IPS-20b (cell line): ENCODE measurements at regions not wholly inside any gene's neighbourhood (a gene's known extent, or its start where the extent isn't known, plus 50 kb on each side); places are given as distances from the start of the nearest gene placed in this dataset.
"Not testable (repeated sequence)": the region's sequence is repeated elsewhere in the genome, so short reads cannot be mapped to it uniquely, and the experiment has no call there.

Source experiments
- H3K27ac ChIP-seq: one replicate; pipeline ENCODE4 v1.5.1; 2013; ENCODE audit warnings: low read length
- H3K27me3 ChIP-seq: 2 replicates; pipeline ENCODE4 v1.6.1; 2013; ENCODE audit warnings: mild to moderate bottlenecking, low read length, inconsistent platforms; ENCODE audit not compliant: insufficient read depth
- H3K36me3 ChIP-seq: 2 replicates; pipeline ENCODE4 v1.6.1; 2013; ENCODE audit warnings: low read depth, mild to moderate bottlenecking, inconsistent platforms, low read length, moderate library complexity; ENCODE audit not compliant: insufficient read depth
- H3K4me1 ChIP-seq: 2 replicates; pipeline ENCODE4 v1.6.1; 2013; ENCODE audit warnings: mild to moderate bottlenecking, control low read depth, inconsistent platforms, low read length, moderate library complexity; ENCODE audit not compliant: insufficient read depth
- H3K4me3 ChIP-seq: 2 replicates; pipeline ENCODE4 v1.5.1; 2013; ENCODE audit warnings: mild to moderate bottlenecking, low read length, inconsistent platforms
- H3K9ac ChIP-seq: 2 replicates; pipeline ENCODE4 v1.6.1; 2013; ENCODE audit warnings: low read depth, mild to moderate bottlenecking, inconsistent platforms, low read length, moderate library complexity
- H3K9me3 ChIP-seq: 2 replicates; pipeline ENCODE4 v1.6.1; 2013; ENCODE audit warnings: mild to moderate bottlenecking, low read depth, low read length, inconsistent platforms; ENCODE audit not compliant: insufficient read depth

DNA sequence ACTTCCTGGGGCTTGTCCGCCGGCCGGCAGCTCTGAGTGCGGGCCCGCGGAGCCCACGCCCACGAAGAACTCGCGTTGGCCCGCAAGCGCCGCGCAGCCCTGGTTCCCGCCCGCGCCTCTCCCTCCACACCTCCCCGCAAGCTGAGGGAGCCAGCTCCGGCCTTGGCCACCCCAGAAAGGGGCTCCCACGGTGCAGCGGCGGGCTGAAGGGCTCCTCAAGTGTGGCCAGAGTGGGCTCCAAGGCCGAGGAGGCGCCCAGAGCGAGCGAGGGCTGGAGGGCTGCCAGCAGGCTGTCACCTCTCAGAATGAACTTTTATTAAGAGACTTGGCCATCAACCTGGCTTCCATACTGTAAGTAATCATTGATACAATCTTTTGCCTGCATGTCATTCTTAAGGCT is 923.9 kb downstream of the SOCS6 start:
- not testable (repeated sequence) for H3K4me3 ChIP-seq, H3K27ac ChIP-seq, H3K27me3 ChIP-seq, H3K36me3 ChIP-seq, H3K9ac ChIP-seq, H3K9me3 ChIP-seq
- H3K4me1 ChIP-seq = peaks cover 14% of the 10 kb centered on the region; the same call in 1 of the 2 replicates

DNA sequence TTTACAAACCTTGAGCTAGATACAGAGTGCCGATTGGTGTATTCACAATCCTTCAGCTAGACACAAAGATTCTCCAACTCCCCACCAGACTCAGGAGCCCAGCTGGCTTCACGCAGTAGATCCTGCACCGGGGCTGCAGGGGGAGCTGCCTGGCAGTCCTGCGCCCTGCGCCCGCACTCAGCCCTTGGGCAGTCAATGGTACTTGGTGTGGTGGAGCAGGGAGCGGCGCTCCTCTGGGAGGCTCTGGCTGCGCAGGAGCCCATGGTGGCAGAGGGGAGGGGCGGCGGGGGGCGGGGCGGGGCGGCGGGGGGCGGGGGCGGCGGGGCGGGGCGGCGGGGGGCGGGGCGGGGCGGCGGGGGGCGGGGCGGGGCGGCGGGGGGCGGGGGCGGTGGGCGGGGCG is 923.4 kb downstream of the SOCS6 start:
- no peaks in the 10 kb centered on the region for H3K36me3 ChIP-seq
- no peak overlapping the region for H3K4me3 ChIP-seq
- peaks cover 14% of the 10 kb centered on the region; the same call in 1 of the 2 replicates for H3K4me1 ChIP-seq
- no peaks in the 10 kb centered on the region for H3K27me3 ChIP-seq
- no peak overlapping the region for H3K27ac ChIP-seq
- H3K9ac ChIP-seq = no peak overlapping the region
- no peaks in the 10 kb centered on the region for H3K9me3 ChIP-seq

DNA sequence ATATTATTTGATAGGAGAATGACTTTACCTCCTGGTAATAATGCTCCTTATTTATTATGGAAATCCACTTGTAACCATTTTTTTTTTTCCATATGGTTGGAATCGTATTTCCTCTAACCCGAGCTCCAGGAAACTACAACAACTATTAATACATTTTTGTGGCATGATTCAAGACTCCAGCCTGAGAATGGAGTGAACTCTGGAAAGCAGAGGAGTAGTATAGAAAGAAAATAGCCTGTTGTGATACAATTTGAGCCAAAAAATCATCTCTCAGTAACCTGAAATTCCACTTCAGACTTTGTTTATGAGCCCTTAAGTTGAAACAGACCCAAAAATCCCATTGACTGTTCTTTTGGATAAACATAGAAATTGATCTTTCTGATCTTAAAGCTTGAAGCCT is 921.1 kb downstream of the SOCS6 start:
- Histone ChIP-seq H3K36me3 (no peaks in the 10 kb centered on the region), H3K4me1 (peaks cover 11% of the 10 kb centered on the region; the same call in 1 of the 2 replicates), H3K9me3 (no peaks in the 10 kb centered on the region), H3K4me3 (no peak overlapping the region), H3K27ac (no peak overlapping the region), H3K9ac (no peak overlapping the region), H3K27me3 (no peaks in the 10 kb centered on the region)

DNA sequence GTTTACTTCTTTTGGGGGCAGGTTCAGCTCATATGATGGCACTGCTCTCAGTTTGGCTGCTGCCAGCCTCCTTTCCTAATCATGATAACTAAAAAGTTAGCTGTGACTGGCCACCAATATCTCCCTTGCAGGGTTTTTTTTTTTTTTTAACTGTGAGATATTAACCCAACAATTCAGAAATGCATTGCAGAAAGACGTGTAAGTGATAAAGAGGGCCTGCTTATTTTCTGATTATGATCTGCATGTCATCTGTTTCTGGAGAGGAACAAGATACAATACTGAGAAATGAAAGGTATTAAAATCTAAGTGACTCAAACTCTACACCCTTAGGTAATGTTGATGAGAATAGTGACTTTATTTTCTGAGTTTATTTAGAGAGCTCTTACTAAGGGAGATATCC is 905.6 kb downstream of the SOCS6 start:
- Histone ChIP-seq H3K9ac (no peak overlapping the region), H3K4me1 (no peaks in the 10 kb centered on the region), H3K27ac (no peak overlapping the region), H3K4me3 (no peak overlapping the region), H3K9me3 (no peaks in the 10 kb centered on the region), H3K27me3 (no peaks in the 10 kb centered on the region; the same call in 1 of the 2 replicates), H3K36me3 (no peaks in the 10 kb centered on the region)

DNA sequence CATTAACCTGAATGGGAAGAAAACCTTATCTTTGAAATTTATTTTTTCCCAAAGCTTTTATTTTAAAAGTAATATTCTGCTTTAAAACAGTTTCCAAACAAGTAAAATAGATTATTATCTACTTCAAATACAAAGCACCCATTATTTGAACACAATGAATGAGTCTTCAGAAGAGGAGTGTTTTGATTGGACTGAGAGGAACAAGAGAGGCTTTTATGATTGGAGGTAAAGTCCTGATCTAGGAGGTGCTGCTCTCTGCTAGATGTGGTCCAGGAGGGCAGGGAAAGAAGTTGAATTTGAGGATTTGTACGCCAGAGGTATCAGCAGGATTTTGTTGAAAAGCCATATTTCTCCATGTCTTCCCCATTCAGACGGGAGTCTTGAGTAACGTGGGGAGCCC is 900.7 kb downstream of the SOCS6 start:
- no peaks in the 10 kb centered on the region for H3K4me1 ChIP-seq
- H3K9me3 ChIP-seq = no peaks in the 10 kb centered on the region
- no peaks in the 10 kb centered on the region for H3K36me3 ChIP-seq
- no peak overlapping the region for H3K9ac ChIP-seq
- H3K27ac ChIP-seq = no peak overlapping the region
- no peaks in the 10 kb centered on the region; the same call in 1 of the 2 replicates for H3K27me3 ChIP-seq
- H3K4me3 ChIP-seq = no peak overlapping the region

DNA sequence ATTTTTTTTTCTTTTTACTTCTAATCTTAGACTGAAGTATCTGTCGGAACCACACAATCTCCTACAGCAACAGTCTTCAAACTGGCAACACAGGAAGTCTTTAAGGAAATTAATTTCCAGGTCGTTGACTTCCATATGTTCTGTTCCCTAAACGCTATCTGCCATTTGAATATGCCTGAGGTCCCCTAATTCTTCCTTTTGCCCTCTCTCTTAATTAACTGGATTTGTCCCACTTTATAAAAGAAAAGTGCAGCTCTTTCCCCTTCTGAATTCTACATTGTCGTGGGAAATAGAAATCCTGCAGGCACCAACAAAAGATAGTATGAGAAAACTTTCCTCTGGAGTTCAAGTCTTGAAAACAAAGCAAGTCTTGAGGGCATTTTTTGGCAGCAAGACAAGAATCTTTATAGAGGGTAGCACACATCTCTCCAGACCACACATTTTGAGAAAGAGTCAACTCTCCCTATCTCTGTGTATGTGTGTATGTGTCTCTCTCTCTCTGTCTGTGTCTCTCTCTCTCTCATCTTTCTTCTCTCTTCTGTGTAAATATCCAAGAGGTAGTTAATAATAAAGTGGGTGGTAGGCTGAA is 879.8 kb downstream of the SOCS6 start:
- no peak overlapping the region for H3K4me3 ChIP-seq
- no peaks in the 10 kb centered on the region for H3K27me3 ChIP-seq
- no peak overlapping the region for H3K9ac ChIP-seq
- H3K27ac ChIP-seq = no peak overlapping the region
- H3K9me3 ChIP-seq = no peaks in the 10 kb centered on the region
- H3K36me3 ChIP-seq = no peaks in the 10 kb centered on the region
- H3K4me1 ChIP-seq = no peaks in the 10 kb centered on the region

DNA sequence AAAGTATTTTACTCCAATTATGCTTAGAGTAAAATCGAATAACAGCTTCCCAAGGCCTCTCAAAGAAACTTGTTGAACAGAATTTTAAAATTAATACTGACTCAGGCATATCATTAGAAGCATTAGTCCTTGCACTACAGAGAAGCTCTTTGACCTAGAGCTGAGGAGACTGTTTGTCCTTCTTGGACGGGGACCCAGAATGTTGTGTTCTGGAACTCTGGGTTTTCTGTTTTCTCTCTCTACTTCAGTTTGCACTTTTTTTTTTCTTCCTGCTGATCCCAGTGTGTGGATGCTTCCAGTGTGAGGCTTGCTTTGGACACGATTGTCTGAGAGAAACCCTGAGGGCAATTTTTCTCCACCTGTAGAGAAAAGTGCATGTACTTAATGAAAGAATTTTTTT is 847.6 kb downstream of the SOCS6 start:
- H3K9me3 ChIP-seq = no peaks in the 10 kb centered on the region
- no peaks in the 10 kb centered on the region for H3K36me3 ChIP-seq
- H3K4me1 ChIP-seq = no peaks in the 10 kb centered on the region
- no peak overlapping the region for H3K27ac ChIP-seq
- H3K4me3 ChIP-seq = no peak overlapping the region
- no peaks in the 10 kb centered on the region for H3K27me3 ChIP-seq
- no peak overlapping the region for H3K9ac ChIP-seq

DNA sequence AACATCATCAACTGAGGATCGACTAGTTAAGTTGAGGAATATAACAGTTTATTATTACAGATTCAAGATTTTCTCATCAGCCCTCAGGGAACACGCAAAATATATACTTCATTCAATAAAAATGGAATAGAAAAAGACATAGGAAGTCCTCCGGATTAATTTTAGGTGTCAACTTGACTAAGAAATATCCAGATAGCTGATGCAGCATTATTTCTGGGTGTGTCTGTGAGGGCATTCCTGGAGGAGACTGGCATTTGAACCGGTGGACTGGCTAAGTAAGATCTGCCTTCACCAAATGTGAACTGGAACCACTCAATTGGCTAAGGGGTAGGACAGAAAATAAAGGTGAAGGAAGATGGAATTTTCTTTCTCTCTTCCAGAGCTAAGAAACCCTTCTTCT is 845.3 kb downstream of the SOCS6 start:
- Histone ChIP-seq H3K4me3 (no peak overlapping the region), H3K36me3 (no peaks in the 10 kb centered on the region), H3K27me3 (no peaks in the 10 kb centered on the region)

DNA sequence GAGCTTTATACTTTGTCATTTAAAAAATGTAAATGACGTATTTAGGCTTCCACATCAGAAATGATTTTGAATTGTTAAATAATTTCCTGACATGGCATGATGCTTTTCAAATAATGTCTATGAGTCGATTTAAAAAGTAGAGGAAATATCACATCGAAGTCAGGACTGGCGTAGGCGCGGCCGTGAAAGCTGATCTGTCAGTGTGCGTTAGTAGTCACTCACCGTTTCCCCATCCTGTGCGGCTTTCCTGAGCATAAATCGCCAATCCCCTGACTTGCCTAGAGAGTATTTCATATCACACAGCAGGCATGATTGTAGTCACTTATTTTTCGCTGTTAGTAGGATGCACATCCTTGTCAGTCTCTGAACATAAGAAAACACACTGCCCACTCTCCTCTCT is 843.1 kb downstream of the SOCS6 start:
- H3K4me3 ChIP-seq = no peak overlapping the region
- no peaks in the 10 kb centered on the region for H3K9me3 ChIP-seq
- no peaks in the 10 kb centered on the region for H3K36me3 ChIP-seq
- H3K27ac ChIP-seq = no peak overlapping the region
- no peaks in the 10 kb centered on the region for H3K4me1 ChIP-seq
- H3K27me3 ChIP-seq = no peaks in the 10 kb centered on the region
- H3K9ac ChIP-seq = no peak overlapping the region

More for the DNA sequence above, 845.3 kb downstream of the SOCS6 start:
- Histone ChIP-seq H3K27ac (no peak overlapping the region), H3K9me3 (no peaks in the 10 kb centered on the region), H3K4me1 (no peaks in the 10 kb centered on the region), H3K9ac (no peak overlapping the region)

DNA sequence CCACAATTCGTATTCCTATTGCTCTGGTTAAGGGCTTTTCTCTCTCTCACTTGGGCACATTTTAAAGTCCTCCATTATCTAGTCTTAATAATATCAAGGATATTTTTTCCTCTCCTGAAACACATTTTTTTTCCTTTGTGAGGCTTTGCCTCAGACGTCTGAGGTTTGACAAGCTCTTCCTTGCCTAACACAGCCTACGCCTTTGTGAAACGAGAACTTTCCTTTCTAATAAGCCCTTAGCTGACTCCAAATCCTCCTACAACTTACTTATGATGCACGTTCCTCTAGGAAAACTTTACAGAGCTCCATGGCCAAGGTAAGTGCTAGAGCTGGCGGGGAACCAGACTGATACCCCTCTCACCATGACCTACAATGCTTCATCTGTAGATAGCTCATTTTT is 841.5 kb downstream of the SOCS6 start:
- Histone ChIP-seq H3K27ac (no peak overlapping the region), H3K4me3 (no peak overlapping the region), H3K27me3 (no peaks in the 10 kb centered on the region), H3K4me1 (no peaks in the 10 kb centered on the region), H3K9me3 (no peaks in the 10 kb centered on the region), H3K36me3 (no peaks in the 10 kb centered on the region), H3K9ac (no peak overlapping the region)

DNA sequence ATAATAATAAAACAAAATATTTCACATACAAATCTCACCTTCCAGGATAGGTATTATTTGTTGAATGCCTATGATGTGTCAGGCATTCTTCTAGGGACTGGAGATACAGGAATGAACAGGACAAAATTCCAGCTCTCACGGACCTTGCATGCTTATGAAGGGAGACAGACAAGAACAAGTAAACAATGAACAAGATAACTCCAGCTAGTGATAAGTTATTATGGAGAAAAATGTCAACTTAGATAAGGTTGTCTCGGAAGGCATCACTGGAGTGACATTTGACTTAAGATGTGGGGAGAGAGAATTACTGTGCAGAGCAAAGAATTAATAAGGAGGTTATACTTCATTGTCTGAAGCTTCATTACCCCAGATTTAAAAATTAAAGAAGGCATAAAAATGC is 836.7 kb downstream of the SOCS6 start:
- Histone ChIP-seq H3K27me3 (no peaks in the 10 kb centered on the region), H3K36me3 (no peaks in the 10 kb centered on the region), H3K27ac (no peak overlapping the region), H3K9ac (no peak overlapping the region), H3K9me3 (peaks cover 15% of the 10 kb centered on the region; the same call in 1 of the 2 replicates), H3K4me3 (no peak overlapping the region), H3K4me1 (no peaks in the 10 kb centered on the region)

DNA sequence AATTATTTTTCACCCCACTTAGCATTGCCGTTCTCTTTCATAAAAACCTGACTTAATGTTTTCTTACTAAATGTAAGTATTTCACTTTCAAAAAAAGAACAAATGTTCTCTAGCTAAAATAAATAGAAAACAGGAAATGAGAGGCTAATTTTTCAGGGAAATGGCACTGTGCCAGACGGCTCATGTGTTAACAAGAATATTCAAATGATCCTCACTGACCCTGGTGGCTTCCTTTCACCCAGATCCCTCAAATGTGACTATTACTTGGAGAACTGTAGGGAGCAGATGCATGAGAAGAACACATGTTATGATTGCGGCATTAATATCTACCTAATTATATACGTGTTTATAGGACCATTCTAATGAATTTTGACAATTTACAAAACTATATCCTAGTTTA is 827.7 kb downstream of the SOCS6 start:
- no peaks in the 10 kb centered on the region for H3K4me1 ChIP-seq
- H3K9me3 ChIP-seq = peaks cover 8% of the 10 kb centered on the region; the same call in 1 of the 2 replicates
- H3K27ac ChIP-seq = no peak overlapping the region
- no peak overlapping the region for H3K9ac ChIP-seq
- H3K4me3 ChIP-seq = no peak overlapping the region
- no peaks in the 10 kb centered on the region for H3K27me3 ChIP-seq
- no peaks in the 10 kb centered on the region for H3K36me3 ChIP-seq
